Smooth muscle cell (in vitro differentiated cells): ENCODE measurements at regions not wholly inside any gene's neighbourhood (a gene's known extent, or its start where the extent isn't known, plus 50 kb on each side); places are given as distances from the start of the nearest gene placed in this dataset.

Experiments
- DNase-seq: peaks from one replicate; lab custom pipeline; 2025; ENCODE audit not compliant: unreplicated experiment; lab: John Stamatoyannopoulos, UW
- H2AFZ ChIP-seq: fragments of 200-600 bp; sonication (generic); 2 replicates; pipeline ENCODE4 v1.6.0; 2016; ENCODE audit warnings: antibody characterized with exemption, low read depth, mild to moderate bottlenecking
- H3F3A ChIP-seq: fragments of 200-600 bp; sonication (generic); 2 replicates; pipeline ENCODE4 v1.6.0; 2017; ENCODE audit warnings: antibody characterized with exemption, low read depth
- H3K27ac ChIP-seq: fragments of 200-600 bp; sonication (generic); 2 replicates; pipeline ENCODE4 v1.5.1; 2016; ENCODE audit warnings: low read depth, mild to moderate bottlenecking
- H3K27me3 ChIP-seq: fragments of 200-600 bp; sonication (generic); 2 replicates; pipeline ENCODE4 v1.6.1; 2016; ENCODE audit warnings: low read depth, mild to moderate bottlenecking
- H3K36me3 ChIP-seq: fragments of 200-600 bp; sonication (generic); 2 replicates; pipeline ENCODE4 v1.5.1; 2016; ENCODE audit warnings: low read depth
- H3K4me1 ChIP-seq: fragments of 200-600 bp; sonication (generic); 2 replicates; pipeline ENCODE4 v1.5.1; 2016; ENCODE audit warnings: low read depth
- H3K4me2 ChIP-seq: fragments of 200-600 bp; sonication (generic); 2 replicates; pipeline ENCODE4 v1.6.0; 2016; ENCODE audit warnings: mild to moderate bottlenecking
- H3K4me3 ChIP-seq: fragments of 200-600 bp; sonication (generic); 2 replicates; pipeline ENCODE4 v1.5.1; 2016; ENCODE audit warnings: mild to moderate bottlenecking
- H3K79me2 ChIP-seq: fragments of 200-600 bp; sonication (generic); 2 replicates; pipeline ENCODE4 v1.6.0; 2016; ENCODE audit warnings: low read depth, mild to moderate bottlenecking
- H3K9ac ChIP-seq: fragments of 200-600 bp; sonication (generic); 2 replicates; pipeline ENCODE4 v1.6.0; 2016; ENCODE audit warnings: low read depth
- H3K9me3 ChIP-seq: fragments of 200-600 bp; sonication (generic); replicated peaks from 2 replicates; pipeline ENCODE4 v1.5.1; 2016; ENCODE audit warnings: low read depth
- H4K20me1 ChIP-seq: fragments of 200-600 bp; sonication (generic); 2 replicates; pipeline ENCODE4 v1.6.0; 2016; ENCODE audit warnings: low read depth
- CTCF ChIP-seq: fragments of 200-600 bp; sonication (generic); IDR thresholded peaks from 2 replicates; pipeline ENCODE4 v1.5.1; 2017; ENCODE audit warnings: borderline replicate concordance, mild to moderate bottlenecking, antibody characterized with exemption; ENCODE audit not compliant: insufficient read depth, poor library complexity, severe bottlenecking
- WGBS: methylation state at CpG from one replicate; pipeline ENCODE4 v1.1.7; 2016; ENCODE audit warnings: low lambda C conversion rate; 5-methylcytosine and 5-hydroxymethylcytosine counted together

DNA sequence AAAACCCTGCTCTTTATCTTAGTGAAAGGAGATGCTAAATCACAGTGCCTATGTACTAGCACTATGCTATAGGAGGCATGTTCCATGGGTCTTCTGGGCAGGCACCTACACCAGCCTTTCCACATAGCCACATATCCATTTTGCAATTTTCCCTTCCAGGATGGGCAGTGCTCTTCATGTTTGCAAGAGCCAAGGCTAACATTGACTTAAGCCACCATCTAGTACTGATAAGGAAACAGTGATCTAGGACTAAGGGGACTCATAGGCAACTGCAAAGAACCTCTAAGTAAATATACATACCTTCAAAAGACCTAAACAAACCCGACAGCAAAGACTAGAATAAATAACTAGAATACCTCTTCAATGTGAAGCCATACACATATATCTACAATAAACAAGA is 919.7 kb upstream of the GYPC start:
- 75% methylated on average over 1 of the region's 1 CpG for WGBS
- TF ChIP-seq CTCF: no peak
- Histone ChIP-seq H3K4me3 (no peak overlapping the region), H3K9ac (no peak overlapping the region), H3K79me2 (no peaks in the 10 kb centered on the region), H4K20me1 (no peaks in the 10 kb centered on the region), H3F3A (no peaks in the 10 kb centered on the region), H3K4me2 (no peak overlapping the region), H3K27me3 (no peaks in the 10 kb centered on the region), H3K36me3 (no peaks in the 10 kb centered on the region), H2AFZ (no peak overlapping the region), H3K9me3 (no peaks in the 10 kb centered on the region), H3K27ac (no peak overlapping the region), H3K4me1 (no peaks in the 10 kb centered on the region)
- no peak for DNase-seq

- Histone ChIP-seq H3K79me2 (no peaks in the 10 kb centered on the region), H3K27me3 (no peaks in the 10 kb centered on the region), H3F3A (no peaks in the 10 kb centered on the region), H3K9ac (no peak overlapping the region), H2AFZ (no peak overlapping the region), H3K4me2 (no peak overlapping the region), H3K36me3 (no peaks in the 10 kb centered on the region), H3K4me1 (no peaks in the 10 kb centered on the region), H3K9me3 (no peaks in the 10 kb centered on the region), H3K27ac (no peak overlapping the region), H4K20me1 (no peaks in the 10 kb centered on the region), H3K4me3 (no peak overlapping the region)
- no peak for DNase-seq
- WGBS: 47% methylated on average over 4 of the region's 4 CpGs
- TF ChIP-seq CTCF: peak; percentile 52
Observed at GRCh38 chr2:125745514-125745913, 910.4 kb upstream of the GYPC start.

GRCh38 chr2:125746321-125747164 is 909.4 kb upstream of the GYPC start:
- no peaks in the 10 kb centered on the region for H4K20me1 ChIP-seq
- no peaks in the 10 kb centered on the region for H3K79me2 ChIP-seq
- no peaks in the 10 kb centered on the region for H3K36me3 ChIP-seq
- no peak overlapping the region for H3K9ac ChIP-seq
- no peak for TF ChIP-seq CTCF
- no peaks in the 10 kb centered on the region for H3F3A ChIP-seq
- whole genome bisulfite sequencing: 63% methylated on average over 4 of the region's 4 CpGs
- no peak overlapping the region for H3K4me3 ChIP-seq
- H3K4me1 ChIP-seq: no peaks in the 10 kb centered on the region
- H3K27me3 ChIP-seq: no peaks in the 10 kb centered on the region
- no peak overlapping the region for H3K27ac ChIP-seq
- H3K4me2 ChIP-seq: no peak overlapping the region
- H2AFZ ChIP-seq: no peak overlapping the region
- DNase-seq: no peak
- no peaks in the 10 kb centered on the region for H3K9me3 ChIP-seq

GRCh38 chr2:125747165-125747425 is 908.9 kb upstream of the GYPC start:
- Histone ChIP-seq H3K27me3 (no peaks in the 10 kb centered on the region), H3K27ac (no peak overlapping the region), H4K20me1 (no peaks in the 10 kb centered on the region), H3K4me2 (no peak overlapping the region), H3K9me3 (no peaks in the 10 kb centered on the region), H3K9ac (no peak overlapping the region), H3K36me3 (no peaks in the 10 kb centered on the region), H3K79me2 (no peaks in the 10 kb centered on the region), H3K4me3 (no peak overlapping the region), H2AFZ (no peak overlapping the region), H3K4me1 (no peaks in the 10 kb centered on the region), H3F3A (no peaks in the 10 kb centered on the region)
- DNase-seq: no peak
- TF ChIP-seq CTCF: no peak
